ENCODE measurements at regions not wholly inside any gene's neighbourhood (a gene's known extent, or its start where the extent isn't known, plus 50 kb on each side); places are given as distances from the start of the nearest gene placed in this dataset.

DNA sequence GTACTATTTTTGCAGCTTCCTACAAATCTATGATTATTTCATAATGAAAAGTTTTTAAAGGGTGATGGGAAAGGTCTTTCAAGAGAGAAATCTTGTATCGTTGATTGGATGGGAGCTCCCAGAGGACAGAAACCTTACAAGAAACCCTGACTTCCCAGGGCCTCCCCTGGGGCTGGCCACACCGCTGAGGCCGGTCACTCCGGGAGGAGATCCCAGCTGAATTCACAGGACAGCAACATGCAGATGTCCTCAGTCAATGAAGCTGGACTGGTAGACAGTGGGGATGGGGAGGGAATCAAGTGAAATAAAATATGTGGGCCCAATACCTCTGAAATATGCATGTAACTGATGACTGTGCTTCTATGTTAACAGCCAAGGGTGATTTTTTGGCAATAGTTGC is 135.6 kb downstream of the TFCP2L1 start:
- TF ChIP-seq YY1 (IDR thresholded peaks at IDR 0.05; ENCODE audit: insufficient read depth, insufficient read length) = no peak
- no peak for TF ChIP-seq ZNF274 (IDR thresholded peaks at IDR 0.05; ENCODE audit: low read depth, low read length)
- TF ChIP-seq SUZ12 (IDR thresholded peaks at IDR 0.05; ENCODE audit: extremely low read depth, insufficient read depth, insufficient read length) = no peak
